Tibial artery (tissue), 4 donors: ENCODE measurements at regions not wholly inside any gene's neighbourhood (a gene's known extent, or its start where the extent isn't known, plus 50 kb on each side); places are given as distances from the start of the nearest gene placed in this dataset.

ENCODE experiments used
- DNase-seq, 2 donors: peaks; one replicate each; pipeline ENCODE4 v3.0.0-alpha.2; 2019
- H3K27ac ChIP-seq, 2 donors: fragments of 200-600 bp; sonication (generic) in 1 of 2; 1 replicate in 1 of 2; 2 replicates in 1 of 2; pipeline ENCODE4 v1.5.1; 2018 to 2019; ENCODE audit warnings: mild to moderate bottlenecking in 1 of 2
- H3K27me3 ChIP-seq, 2 donors: fragments of 200-600 bp; sonication (generic) in 1 of 2; one replicate each; pipeline versions ENCODE4 v1.5.1 to v1.6.0; 2016 to 2019
- H3K36me3 ChIP-seq, 3 donors: fragments of 200-600 bp; sonication (generic) in 2 of 3; one replicate each; pipeline ENCODE4 v1.5.1; 2016 to 2019; ENCODE audit warnings: mild to moderate bottlenecking in 2 of 3
- H3K4me1 ChIP-seq, 4 donors: fragments of 200-600 bp; sonication (generic) in 2 of 4; 1 replicate in 3 of 4; 2 replicates in 1 of 4; pipeline ENCODE4 v1.5.1; 2016 to 2019
- H3K4me3 ChIP-seq, 2 donors: fragments of 200-600 bp; sonication (generic) in 1 of 2; 1 replicate in 1 of 2; 2 replicates in 1 of 2; pipeline ENCODE4 v1.5.1; 2018 to 2019; ENCODE audit warnings: mild to moderate bottlenecking in 2 of 2
- H3K9me3 ChIP-seq, 3 donors: fragments of 200-600 bp; sonication (generic) in 1 of 3; one replicate each; pipeline ENCODE4 v1.5.1; 2016 to 2019
- CTCF ChIP-seq, 2 experiments: fragments of 200-600 bp in 1 of 2; fragments of 450-650 bp in 1 of 2; IDR thresholded peaks; one replicate each; pipeline ENCODE4 v1.5.1; 2017 to 2019; ENCODE audit warnings: antibody characterized with exemption in 2 of 2, mild to moderate bottlenecking in 1 of 2, moderate library complexity in 1 of 2
- intact Hi-C: fragments of 100-400 bp; cut with DNase I; formaldehyde crosslinking; loops from one replicate; pipeline ENCODE4 v1.15.0; 2023; ENCODE audit warnings: low total_unique reads

- no peaks in the 10 kb centered on the region for H3K27me3 ChIP-seq
- TF ChIP-seq CTCF (IDR thresholded peaks at IDR 0.05), result no peak
- H3K4me3 ChIP-seq, result no peak overlapping the region
- intact Hi-C loops, result no loop called here
- H3K9me3 ChIP-seq, result no peaks in the 10 kb centered on the region
- DNase-seq, result no peak
- no peaks in the 10 kb centered on the region for H3K4me1 ChIP-seq
- no peaks in the 10 kb centered on the region for H3K36me3 ChIP-seq
- no peak overlapping the region for H3K27ac ChIP-seq
These were observed 2677.7 kb downstream of the ARAP2 start for GRCh38 chr4:33566649-33567048.

- Histone ChIP-seq H3K9me3 (no peaks in the 10 kb centered on the region), H3K4me3 (no peak overlapping the region), H3K36me3 (no peaks in the 10 kb centered on the region), H3K4me1 (no peaks in the 10 kb centered on the region), H3K27ac (no peak overlapping the region), H3K27me3 (no peaks in the 10 kb centered on the region)
- no peak for TF ChIP-seq CTCF (IDR thresholded peaks at IDR 0.05)
- intact Hi-C loops, result no loop called here
- no peak for DNase-seq
These were observed 2666.5 kb downstream of the ARAP2 start for GRCh38 chr4:33577791-33578190.

- Histone ChIP-seq H3K27me3 (no peaks in the 10 kb centered on the region), H3K4me3 (no peak overlapping the region), H3K27ac (no peak overlapping the region), H3K36me3 (no peaks in the 10 kb centered on the region), H3K4me1 (no peaks in the 10 kb centered on the region), H3K9me3 (no peaks in the 10 kb centered on the region)
- no peak for TF ChIP-seq CTCF (IDR thresholded peaks at IDR 0.05)
- intact Hi-C loops, result no loop called here
- no peak for DNase-seq
These were observed 2664.4 kb downstream of the ARAP2 start for GRCh38 chr4:33579951-33580350.

GRCh38 chr4:33592701-33593100, 2651.6 kb downstream of the ARAP2 start:
- Histone ChIP-seq H3K27ac (no peak overlapping the region), H3K4me1 (no peaks in the 10 kb centered on the region), H3K9me3 (peaks cover 0 to 33% (median 19%) of the 10 kb centered on the region in 3 donors), H3K27me3 (no peaks in the 10 kb centered on the region), H3K4me3 (no peak overlapping the region), H3K36me3 (no peaks in the 10 kb centered on the region)
- DNase-seq, result no peak
- no peak for TF ChIP-seq CTCF (IDR thresholded peaks at IDR 0.05)
- intact Hi-C loops, result no loop called here

GRCh38 chr4:33606951-33607350, 2637.4 kb downstream of the ARAP2 start:
- no peaks in the 10 kb centered on the region for H3K4me1 ChIP-seq
- H3K36me3 ChIP-seq, result no peaks in the 10 kb centered on the region
- no peak for DNase-seq
- intact Hi-C loops, result no loop called here
- H3K9me3 ChIP-seq, result peaks cover 0 to 5% (median 0%) of the 10 kb centered on the region in 3 donors
- H3K27ac ChIP-seq, result no peak overlapping the region
- H3K4me3 ChIP-seq, result no peak overlapping the region
- H3K27me3 ChIP-seq, result no peaks in the 10 kb centered on the region
- TF ChIP-seq CTCF (IDR thresholded peaks at IDR 0.05), result no peak

GRCh38 chr4:33616121-33616520, 2628.2 kb downstream of the ARAP2 start:
- H3K36me3 ChIP-seq, result no peaks in the 10 kb centered on the region
- intact Hi-C loops, result no loop called here
- H3K9me3 ChIP-seq, result no peaks in the 10 kb centered on the region
- no peaks in the 10 kb centered on the region for H3K4me1 ChIP-seq
- no peak for DNase-seq
- no peak for TF ChIP-seq CTCF (IDR thresholded peaks at IDR 0.05)
- no peaks in the 10 kb centered on the region for H3K27me3 ChIP-seq
- H3K27ac ChIP-seq, result no peak overlapping the region
- no peak overlapping the region for H3K4me3 ChIP-seq
